GM12874 (cell line): ENCODE measurements at regions not wholly inside any gene's neighbourhood (a gene's known extent, or its start where the extent isn't known, plus 50 kb on each side); places are given as distances from the start of the nearest gene placed in this dataset.
A peak's percentile ranks its signal among the peaks of the same experiment; 100 is the strongest.

Experiments
- CTCF ChIP-seq: IDR thresholded peaks from 2 replicates; pipeline ENCODE4 v1.5.1; 2011; ENCODE audit warnings: low read depth, mild to moderate bottlenecking, control low read depth, low read length, moderate library complexity; ENCODE audit not compliant: insufficient read depth

- TF ChIP-seq CTCF, result no peak
Observed at GRCh38 chr6:103140308-103141027, 1719.3 kb downstream of the HACE1 start.

GRCh38 chr6:103139377-103139776 is 1720.3 kb downstream of the HACE1 start:
- TF ChIP-seq CTCF, result no peak

- TF ChIP-seq CTCF, result no peak
Observed at GRCh38 chr6:103124471-103124870, 1731.0 kb downstream of the GRIK2 start.

GRCh38 chr6:103122766-103123601 is 1729.5 kb downstream of the GRIK2 start:
- TF ChIP-seq CTCF, result peak; percentile 68

- no peak for TF ChIP-seq CTCF
Observed at GRCh38 chr6:103119056-103119455, 1725.5 kb downstream of the GRIK2 start.

GRCh38 chr6:103114582-103114981 is 1721.1 kb downstream of the GRIK2 start:
- no peak for TF ChIP-seq CTCF

- no peak for TF ChIP-seq CTCF
Observed at GRCh38 chr6:103113416-103113815, 1719.9 kb downstream of the GRIK2 start.
